ENCODE measurements at regions not wholly inside any gene's neighbourhood (a gene's known extent, or its start where the extent isn't known, plus 50 kb on each side); places are given as distances from the start of the nearest gene placed in this dataset.
A peak's percentile ranks its signal among the peaks of the same experiment; 100 is the strongest.

GRCh38 chr9:89820337-89820736 lies 215.5 kb downstream of the GADD45G start:
- no peak overlapping the region for H3K4me3 Mint-ChIP-seq
- intact Hi-C loops (cut with micrococcal nuclease): no loop called here
- no peak overlapping the region for H3K27ac Mint-ChIP-seq
- no peaks in the 10 kb centered on the region for H3K27me3 Mint-ChIP-seq
- H3K36me3 Mint-ChIP-seq (ENCODE audit: low read depth): no peaks in the 10 kb centered on the region
- no peak for DNase-seq
- TF ChIP-seq CTCF (IDR thresholded peaks at IDR 0.05): no peak
- H3K4me1 Mint-ChIP-seq: peaks cover 30% of the 10 kb centered on the region
- no peak for ATAC-seq (ENCODE audit: low read depth)
- POLR2A ChIA-PET: no interaction called here
- H3K9me3 Mint-ChIP-seq: peaks cover 2% of the 10 kb centered on the region
- CTCF ChIA-PET: no interaction called here

- Mint-ChIP-seq H3K9me3 (peaks cover 2% of the 10 kb centered on the region), H3K27me3 (no peaks in the 10 kb centered on the region), H3K27ac (no peak overlapping the region), H3K36me3 (ENCODE audit: low read depth) (no peaks in the 10 kb centered on the region), H3K4me3 (no peak overlapping the region), H3K4me1 (peaks cover 23% of the 10 kb centered on the region)
- TF ChIP-seq CTCF (IDR thresholded peaks at IDR 0.05): no peak
- POLR2A ChIA-PET: no interaction called here
- CTCF ChIA-PET: no interaction called here
- intact Hi-C loops (cut with micrococcal nuclease): no loop called here
- no peak for ATAC-seq (ENCODE audit: low read depth)
- no peak for DNase-seq
These were observed 216.3 kb downstream of the GADD45G start for GRCh38 chr9:89821081-89821480.

GRCh38 chr9:89822996-89823395 lies 218.2 kb downstream of the GADD45G start:
- Mint-ChIP-seq H3K27ac (no peak overlapping the region), H3K4me1 (peaks cover 19% of the 10 kb centered on the region), H3K27me3 (no peaks in the 10 kb centered on the region), H3K36me3 (ENCODE audit: low read depth) (no peaks in the 10 kb centered on the region), H3K4me3 (no peak overlapping the region), H3K9me3 (peaks cover 1% of the 10 kb centered on the region)
- no peak for ATAC-seq (ENCODE audit: low read depth)
- no peak for DNase-seq
- no peak for TF ChIP-seq CTCF (IDR thresholded peaks at IDR 0.05)
- POLR2A ChIA-PET: no interaction called here
- intact Hi-C loops (cut with micrococcal nuclease): no loop called here
- CTCF ChIA-PET: no interaction called here

DNA sequence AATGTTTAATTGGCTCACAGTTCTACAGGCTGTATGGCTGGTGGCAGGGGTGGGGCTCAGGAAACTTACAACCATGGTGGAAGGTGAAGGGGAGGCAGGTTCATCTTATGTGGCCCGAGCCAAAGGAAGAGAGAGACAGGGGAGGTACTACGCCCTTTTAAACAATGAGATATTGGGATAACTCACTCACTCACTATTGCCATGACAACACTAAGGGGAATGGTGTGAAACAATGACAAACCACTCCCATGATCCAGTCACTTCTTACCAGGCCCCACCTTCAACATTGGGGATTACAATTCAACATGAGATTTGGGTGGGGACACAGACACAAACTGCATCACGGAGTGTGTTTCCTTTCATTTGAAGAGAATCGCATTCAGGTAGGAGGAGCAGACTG lies 220.9 kb downstream of the GADD45G start:
- no peak for DNase-seq
- ChIA-PET CTCF (no interaction called here), POLR2A (no interaction called here)
- Mint-ChIP-seq H3K36me3 (ENCODE audit: low read depth) (no peaks in the 10 kb centered on the region), H3K9me3 (no peaks in the 10 kb centered on the region), H3K4me3 (no peak overlapping the region), H3K4me1 (peaks cover 20% of the 10 kb centered on the region), H3K27ac (peak overlapping the region; percentile 8), H3K27me3 (no peaks in the 10 kb centered on the region)
- intact Hi-C loops (cut with micrococcal nuclease): loop anchor here (1.0 kb wide), 1 partner anchor 9 kb away; no protein-coding TSS in a partner anchor
- no peak for TF ChIP-seq CTCF (IDR thresholded peaks at IDR 0.05)
- ATAC-seq (ENCODE audit: low read depth): no peak

GRCh38 chr9:89826186-89826585 lies 221.4 kb downstream of the GADD45G start:
- H3K27ac Mint-ChIP-seq: no peak overlapping the region
- ChIA-PET POLR2A (no interaction called here), CTCF (no interaction called here)
- TF ChIP-seq CTCF (IDR thresholded peaks at IDR 0.05): no peak
- no peak for ATAC-seq (ENCODE audit: low read depth)
- no peaks in the 10 kb centered on the region for H3K9me3 Mint-ChIP-seq
- peaks cover 20% of the 10 kb centered on the region for H3K4me1 Mint-ChIP-seq
- no peak overlapping the region for H3K4me3 Mint-ChIP-seq
- intact Hi-C loops (cut with micrococcal nuclease): loop anchor here (1.0 kb wide), 1 partner anchor 10 kb away; no protein-coding TSS in a partner anchor
- no peak for DNase-seq
- no peaks in the 10 kb centered on the region for H3K36me3 Mint-ChIP-seq (ENCODE audit: low read depth)
- no peaks in the 10 kb centered on the region for H3K27me3 Mint-ChIP-seq

All from activated B cell treated with CpG ODN at 0.5 μM for 24 hours (primary cell).